C4-2B (cell line): ENCODE measurements at regions not wholly inside any gene's neighbourhood (a gene's known extent, or its start where the extent isn't known, plus 50 kb on each side); places are given as distances from the start of the nearest gene placed in this dataset.
"Not testable (repeated sequence)": the region's sequence is repeated elsewhere in the genome, so short reads cannot be mapped to it uniquely, and the experiment has no call there.

Experiments
- CTCF ChIP-seq: fragments of 450-650 bp; conservative IDR thresholded peaks from 2 replicates; pipeline ENCODE4 v1.5.1; 2017; ENCODE audit warnings: mild to moderate bottlenecking
- ZFX ChIP-seq: fragments of 450-650 bp; IDR thresholded peaks from 2 replicates; pipeline ENCODE4 v1.6.1; 2017

- not testable (repeated sequence) for TF ChIP-seq CTCF, ZFX
These were observed 240.2 kb upstream of the STXBP6 start for GRCh38 chr14:25290154-25290553.
